ENCODE measurements at regions not wholly inside any gene's neighbourhood (a gene's known extent, or its start where the extent isn't known, plus 50 kb on each side); places are given as distances from the start of the nearest gene placed in this dataset.

- TF ChIP-seq CTCF (IDR thresholded peaks at IDR 0.05) (no peak), POLR2AphosphoS5 (IDR thresholded peaks at IDR 0.05; ENCODE audit: insufficient read depth in 1 of 2, low read depth in 1 of 2) (no peak), POLR2A (IDR thresholded peaks at IDR 0.05) (no peak)
Measured at GRCh38 chr2:104236491-104236890, 617.4 kb upstream of the POU3F3 start.
